Neural cell (in vitro differentiated cells): ENCODE measurements at regions not wholly inside any gene's neighbourhood (a gene's known extent, or its start where the extent isn't known, plus 50 kb on each side); places are given as distances from the start of the nearest gene placed in this dataset.

Experiments used
- CTCF ChIP-seq: fragments of 450-650 bp; IDR thresholded peaks from 2 replicates; pipeline ENCODE4 v1.5.1; 2014; ENCODE audit warnings: antibody characterized with exemption, mild to moderate bottlenecking, moderate library complexity; ENCODE audit not compliant: poor library complexity, severe bottlenecking
- EZH2 ChIP-seq: fragments of 200-600, 300-800 bp; shearing (Covaris generic), sonication (generic); IDR thresholded peaks from 2 replicates; pipeline ENCODE4 v1.6.1; 2014; ENCODE audit warnings: antibody characterized with exemption, low read length, borderline replicate concordance, mild to moderate bottlenecking; ENCODE audit not compliant: insufficient read depth, poor library complexity, severe bottlenecking
- MXI1 ChIP-seq: fragments of 450-650 bp; conservative IDR thresholded peaks from 2 replicates; pipeline ENCODE4 v1.6.1; 2014; ENCODE audit warnings: antibody characterized with exemption, mild to moderate bottlenecking; ENCODE audit not compliant: poor library complexity, severe bottlenecking
- SMC3 ChIP-seq: fragments of 450-650 bp; conservative IDR thresholded peaks from 2 replicates; pipeline ENCODE4 v1.6.1; 2014; ENCODE audit warnings: antibody characterized with exemption, mild to moderate bottlenecking, moderate library complexity; ENCODE audit not compliant: poor library complexity
- TAF1 ChIP-seq: IDR thresholded peaks from 2 replicates; pipeline ENCODE4 v1.6.1; 2012; ENCODE audit warnings: low read depth
- TF ChIP-seq, protein P1 (sequence below): IDR thresholded peaks from 2 replicates; pipeline ENCODE4 v1.6.1; 2012; ENCODE audit warnings: borderline replicate concordance

DNA sequence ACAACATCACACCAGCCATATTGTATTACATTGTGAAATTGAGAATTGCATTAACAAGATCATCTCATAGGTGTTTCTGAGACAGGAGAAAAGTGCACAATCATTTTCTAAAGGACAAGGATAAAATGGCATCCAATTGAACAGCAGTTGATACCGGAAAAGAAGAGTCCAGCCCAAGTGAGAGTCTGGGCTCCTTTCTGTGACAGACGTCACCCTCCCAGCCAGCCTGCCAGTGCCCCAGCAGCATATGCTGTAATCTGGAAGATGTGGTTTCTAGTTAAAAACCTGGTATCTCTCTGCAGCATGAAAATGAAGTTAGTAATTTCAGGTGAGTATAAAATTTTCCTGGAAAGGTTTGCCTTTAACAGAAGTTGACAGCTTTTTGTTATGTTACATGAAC is 1531.7 kb upstream of the PIK3C3 start:
- TF ChIP-seq TAF1 (no peak), CTCF (no peak), EZH2 (no peak), MXI1 (no peak), SMC3 (no peak)
- TF ChIP-seq, protein P1, sequence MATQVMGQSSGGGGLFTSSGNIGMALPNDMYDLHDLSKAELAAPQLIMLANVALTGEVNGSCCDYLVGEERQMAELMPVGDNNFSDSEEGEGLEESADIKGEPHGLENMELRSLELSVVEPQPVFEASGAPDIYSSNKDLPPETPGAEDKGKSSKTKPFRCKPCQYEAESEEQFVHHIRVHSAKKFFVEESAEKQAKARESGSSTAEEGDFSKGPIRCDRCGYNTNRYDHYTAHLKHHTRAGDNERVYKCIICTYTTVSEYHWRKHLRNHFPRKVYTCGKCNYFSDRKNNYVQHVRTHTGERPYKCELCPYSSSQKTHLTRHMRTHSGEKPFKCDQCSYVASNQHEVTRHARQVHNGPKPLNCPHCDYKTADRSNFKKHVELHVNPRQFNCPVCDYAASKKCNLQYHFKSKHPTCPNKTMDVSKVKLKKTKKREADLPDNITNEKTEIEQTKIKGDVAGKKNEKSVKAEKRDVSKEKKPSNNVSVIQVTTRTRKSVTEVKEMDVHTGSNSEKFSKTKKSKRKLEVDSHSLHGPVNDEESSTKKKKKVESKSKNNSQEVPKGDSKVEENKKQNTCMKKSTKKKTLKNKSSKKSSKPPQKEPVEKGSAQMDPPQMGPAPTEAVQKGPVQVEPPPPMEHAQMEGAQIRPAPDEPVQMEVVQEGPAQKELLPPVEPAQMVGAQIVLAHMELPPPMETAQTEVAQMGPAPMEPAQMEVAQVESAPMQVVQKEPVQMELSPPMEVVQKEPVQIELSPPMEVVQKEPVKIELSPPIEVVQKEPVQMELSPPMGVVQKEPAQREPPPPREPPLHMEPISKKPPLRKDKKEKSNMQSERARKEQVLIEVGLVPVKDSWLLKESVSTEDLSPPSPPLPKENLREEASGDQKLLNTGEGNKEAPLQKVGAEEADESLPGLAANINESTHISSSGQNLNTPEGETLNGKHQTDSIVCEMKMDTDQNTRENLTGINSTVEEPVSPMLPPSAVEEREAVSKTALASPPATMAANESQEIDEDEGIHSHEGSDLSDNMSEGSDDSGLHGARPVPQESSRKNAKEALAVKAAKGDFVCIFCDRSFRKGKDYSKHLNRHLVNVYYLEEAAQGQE = no peak
